ENCODE measurements at regions not wholly inside any gene's neighbourhood (a gene's known extent, or its start where the extent isn't known, plus 50 kb on each side); places are given as distances from the start of the nearest gene placed in this dataset.

GRCh38 chr16:85188822-85189672, 76.8 kb upstream of the CIBAR2 start:
- DNase-seq (ENCODE audit: low spot score in 2 of 2), result no peak
- no peak overlapping the region for H3K27ac ChIP-seq
- TF ChIP-seq EP300 (IDR thresholded peaks at IDR 0.05) (no peak), POLR2AphosphoS5 (IDR thresholded peaks at IDR 0.05) (no peak), CTCF (IDR thresholded peaks at IDR 0.05) (no peak), POLR2A (IDR thresholded peaks at IDR 0.05) (no peak)
- peaks cover 6% of the 10 kb centered on the region for H3K9me3 ChIP-seq
- H3K36me3 ChIP-seq, result no peaks in the 10 kb centered on the region
- H3K4me3 ChIP-seq, result no peak overlapping the region
- peaks cover 5% of the 10 kb centered on the region for H3K4me1 ChIP-seq
- WGBS, result 79% methylated on average over 3 of the region's 3 CpGs
- H3K27me3 ChIP-seq, result no peaks in the 10 kb centered on the region

GRCh38 chr16:85190572-85190971, 78.3 kb upstream of the CIBAR2 start:
- no peak overlapping the region for H3K27ac ChIP-seq
- 89% methylated on average over 1 of the region's 2 CpGs for WGBS

GRCh38 chr16:85191341-85191965, 79.2 kb upstream of the CIBAR2 start:
- H3K27me3 ChIP-seq, result no peaks in the 10 kb centered on the region
- TF ChIP-seq CTCF (IDR thresholded peaks at IDR 0.05), result no peak
- no peak for TF ChIP-seq EP300 (IDR thresholded peaks at IDR 0.05)
- no peak for TF ChIP-seq POLR2AphosphoS5 (IDR thresholded peaks at IDR 0.05)
- WGBS, result 92% methylated on average over 19 of the region's 19 CpGs
- H3K4me3 ChIP-seq, result no peak overlapping the region
- H3K36me3 ChIP-seq, result no peaks in the 10 kb centered on the region
- DNase-seq (ENCODE audit: low spot score in 2 of 2), result no peak
- no peak overlapping the region for H3K27ac ChIP-seq
- H3K9me3 ChIP-seq, result no peaks in the 10 kb centered on the region
- H3K4me1 ChIP-seq, result peaks cover 18% of the 10 kb centered on the region

More at GRCh38 chr16:85190572-85190971, 78.3 kb upstream of the CIBAR2 start:
- H3K27me3 ChIP-seq, result no peaks in the 10 kb centered on the region
- H3K9me3 ChIP-seq, result no peaks in the 10 kb centered on the region
- no peak for DNase-seq (ENCODE audit: low spot score in 2 of 2)
- H3K4me1 ChIP-seq, result peaks cover 9% of the 10 kb centered on the region
- H3K4me3 ChIP-seq, result no peak overlapping the region
- no peak for TF ChIP-seq EP300 (IDR thresholded peaks at IDR 0.05)
- no peak for TF ChIP-seq POLR2AphosphoS5 (IDR thresholded peaks at IDR 0.05)
- TF ChIP-seq POLR2A (IDR thresholded peaks at IDR 0.05), result no peak
- TF ChIP-seq CTCF (IDR thresholded peaks at IDR 0.05), result no peak
- no peaks in the 10 kb centered on the region for H3K36me3 ChIP-seq

GRCh38 chr16:85192238-85193114, 80.2 kb upstream of the CIBAR2 start:
- H3K4me3 ChIP-seq, result no peak overlapping the region
- H3K27me3 ChIP-seq, result no peaks in the 10 kb centered on the region
- no peak overlapping the region for H3K27ac ChIP-seq
- H3K4me1 ChIP-seq, result peaks cover 28% of the 10 kb centered on the region
- H3K36me3 ChIP-seq, result no peaks in the 10 kb centered on the region
- TF ChIP-seq POLR2A (IDR thresholded peaks at IDR 0.05), result no peak
- no peak for TF ChIP-seq CTCF (IDR thresholded peaks at IDR 0.05)
- no peak for TF ChIP-seq EP300 (IDR thresholded peaks at IDR 0.05)
- TF ChIP-seq POLR2AphosphoS5 (IDR thresholded peaks at IDR 0.05), result no peak
- DNase-seq (ENCODE audit: low spot score in 2 of 2), result no peak
- WGBS, result 80% methylated on average over 17 of the region's 20 CpGs
- no peaks in the 10 kb centered on the region for H3K9me3 ChIP-seq
